Stimulated activated CD4-positive, alpha-beta T cell treated with anti-CD3 and anti-CD28 coated beads, Interleukin-2, amount 100 ng/mL, for 48 hours (primary cell): ENCODE measurements at regions not wholly inside any gene's neighbourhood (a gene's known extent, or its start where the extent isn't known, plus 50 kb on each side); places are given as distances from the start of the nearest gene placed in this dataset.
"Not testable (repeated sequence)": the region's sequence is repeated elsewhere in the genome, so short reads cannot be mapped to it uniquely, and the experiment has no call there.

Experiments
- DNase-seq, 2 donors: peaks; one replicate each; pipeline ENCODE4 v3.0.0-alpha.2; 2020

DNA sequence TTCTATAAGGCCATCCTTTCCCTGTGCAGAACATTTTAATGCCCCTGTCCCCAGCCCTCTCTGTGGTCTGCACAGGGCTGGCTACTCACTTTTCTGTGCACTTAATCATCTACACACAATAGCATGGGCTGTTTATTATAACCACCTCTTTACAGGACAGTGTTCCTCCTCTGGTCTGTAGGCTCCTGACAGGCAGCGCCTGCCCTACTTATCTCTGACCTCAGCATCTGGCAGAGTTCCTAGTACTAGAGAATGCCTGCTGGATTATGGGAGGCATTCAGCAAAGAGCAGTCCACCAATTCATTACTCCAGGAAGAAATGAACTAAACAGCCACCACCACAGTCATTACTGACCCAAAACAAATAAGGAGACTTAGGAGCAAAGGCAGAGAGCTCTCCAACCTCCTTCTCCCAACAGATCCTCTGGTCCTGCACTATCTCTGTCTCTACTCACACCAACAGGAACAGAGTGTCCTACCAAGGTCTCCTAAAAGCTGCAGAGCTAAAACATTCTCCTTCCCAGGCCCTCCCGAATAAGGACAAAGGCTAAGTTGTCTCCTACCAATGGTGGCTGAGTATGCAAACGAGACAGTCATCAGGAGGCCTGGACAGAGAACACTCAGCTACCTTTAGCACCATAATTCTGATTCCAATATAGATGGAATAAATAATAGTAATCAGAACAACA lies 279.2 kb downstream of the QDPR start:
- no peak for DNase-seq

DNA sequence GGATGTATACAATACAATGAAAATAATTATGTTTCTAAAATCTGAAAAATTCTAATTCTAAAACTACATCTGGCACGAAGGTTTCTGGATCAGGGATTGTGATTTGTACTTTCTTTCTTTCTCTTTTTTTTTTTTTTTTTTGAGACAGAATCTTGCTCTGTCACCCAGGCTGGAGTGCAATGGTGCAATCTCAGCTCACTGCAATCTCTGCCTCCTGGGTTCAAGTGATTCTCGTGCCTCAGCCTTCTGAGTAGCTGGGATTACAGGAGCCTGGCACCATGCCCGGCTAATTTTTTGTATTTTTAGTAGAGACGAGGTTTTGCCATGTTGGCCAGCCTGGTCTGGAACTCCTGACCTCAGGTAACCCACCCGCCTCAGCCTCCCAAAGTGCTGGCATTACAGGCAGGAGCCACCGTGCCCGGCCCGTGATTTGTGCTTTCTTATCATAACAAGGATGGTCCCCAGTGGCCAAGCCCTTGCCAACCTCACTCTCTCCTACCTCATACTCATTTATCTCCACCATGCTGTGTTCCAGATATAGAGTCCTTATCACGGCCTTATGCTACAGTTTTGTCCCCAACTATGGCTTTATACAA lies 279.9 kb downstream of the QDPR start:
- not testable (repeated sequence) for DNase-seq

DNA sequence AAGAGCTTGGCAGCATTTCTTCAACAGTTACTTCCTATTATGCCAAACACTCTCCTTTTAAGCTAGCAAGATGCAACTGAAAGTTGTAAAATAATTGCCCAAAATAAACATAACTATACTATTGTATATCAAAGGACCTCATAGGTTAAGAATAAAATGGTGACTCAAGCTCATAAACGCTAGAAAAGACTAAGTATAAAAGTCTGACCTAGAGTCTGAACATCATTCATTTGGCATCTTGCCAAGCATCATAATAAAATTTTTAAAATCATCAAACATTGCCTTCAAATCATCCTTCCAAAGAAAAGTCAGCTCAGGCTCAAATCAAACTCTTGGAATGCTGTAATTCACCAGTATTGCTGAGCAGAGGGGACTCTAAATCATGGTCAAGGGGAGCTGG lies 281.2 kb downstream of the QDPR start:
- DNase-seq, result no peak

DNA sequence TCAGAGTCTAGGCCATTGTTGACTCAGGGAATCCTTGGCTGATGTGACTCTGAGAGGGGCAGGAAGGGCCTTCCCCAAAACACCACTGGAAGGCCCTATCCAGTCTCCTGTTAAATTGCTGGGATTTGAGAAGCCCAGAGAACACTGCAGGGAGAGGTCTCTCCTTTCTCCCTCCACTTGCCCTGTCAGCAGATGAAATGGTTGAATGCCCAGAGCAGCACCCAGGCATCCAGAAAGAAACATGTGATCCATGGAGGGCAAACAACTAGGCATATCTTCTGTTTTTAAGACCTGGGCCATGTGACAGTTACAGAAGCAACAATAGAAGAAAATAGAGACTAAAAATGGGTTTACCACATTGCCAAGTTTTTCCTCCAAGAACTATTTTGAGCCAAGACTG lies 291.1 kb downstream of the QDPR start:
- DNase-seq, result no peak

DNA sequence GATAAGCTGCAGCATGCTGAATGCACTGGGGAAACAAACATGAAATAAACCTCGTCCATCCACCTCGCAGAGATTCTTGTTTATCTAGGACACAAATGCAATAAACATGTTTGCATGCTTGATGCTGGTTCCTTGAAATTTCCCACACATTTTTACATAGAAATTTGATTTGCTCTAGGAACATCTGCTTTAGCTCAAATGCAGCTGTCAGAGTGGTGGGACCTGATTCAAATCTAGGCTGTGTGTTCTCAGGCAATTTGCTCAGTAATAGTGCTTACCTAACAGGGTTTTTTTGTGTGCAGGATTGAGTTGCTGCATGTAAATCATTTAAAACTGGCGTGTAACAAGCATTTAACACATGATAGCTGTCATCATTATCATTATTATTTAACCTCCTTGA lies 293.1 kb downstream of the QDPR start:
- DNase-seq, result no peak

DNA sequence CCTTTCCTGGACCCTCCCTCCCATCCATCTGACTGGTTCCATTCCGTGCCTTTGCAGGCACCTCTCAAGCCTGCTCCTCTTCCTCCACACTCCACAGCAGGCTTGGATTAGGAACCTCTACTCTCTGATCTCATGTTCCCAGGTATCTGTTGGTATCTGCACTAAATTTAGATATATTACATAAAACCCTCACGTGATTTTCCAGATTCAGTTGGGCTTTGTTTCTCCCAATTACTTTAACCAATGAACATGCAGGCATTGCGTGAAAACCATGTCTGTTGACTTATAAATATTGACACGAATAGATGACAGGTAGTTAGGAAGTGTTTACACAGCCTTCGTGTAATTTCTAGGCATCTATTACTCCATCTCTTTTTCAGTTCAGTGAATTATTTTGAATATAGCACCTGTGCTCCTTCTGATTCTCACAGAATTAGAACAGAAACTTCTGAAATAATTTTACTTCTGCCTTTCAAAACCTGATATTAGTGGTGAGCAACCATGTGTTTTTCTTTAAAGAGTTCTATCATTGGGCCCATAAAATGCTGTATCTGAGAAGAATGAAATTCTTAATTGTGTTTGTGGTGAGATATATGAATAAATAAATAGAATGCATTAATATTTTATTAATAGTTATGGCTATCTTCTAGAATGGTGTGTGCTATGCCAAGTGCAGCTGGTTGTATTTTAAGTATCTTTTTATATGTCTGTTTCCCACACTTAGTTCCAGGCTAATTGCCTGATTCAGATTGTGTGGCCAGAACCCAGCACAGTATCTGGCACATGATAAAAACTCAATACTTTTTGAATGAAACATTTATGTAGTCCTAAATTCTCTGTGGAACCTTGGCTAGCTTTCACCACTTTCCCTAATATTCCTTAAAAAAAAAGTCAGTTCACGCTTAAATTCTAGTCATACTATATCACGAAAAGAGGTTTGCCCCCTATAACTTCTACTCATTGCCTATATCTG lies 304.8 kb downstream of the QDPR start:
- DNase-seq, result no peak

DNA sequence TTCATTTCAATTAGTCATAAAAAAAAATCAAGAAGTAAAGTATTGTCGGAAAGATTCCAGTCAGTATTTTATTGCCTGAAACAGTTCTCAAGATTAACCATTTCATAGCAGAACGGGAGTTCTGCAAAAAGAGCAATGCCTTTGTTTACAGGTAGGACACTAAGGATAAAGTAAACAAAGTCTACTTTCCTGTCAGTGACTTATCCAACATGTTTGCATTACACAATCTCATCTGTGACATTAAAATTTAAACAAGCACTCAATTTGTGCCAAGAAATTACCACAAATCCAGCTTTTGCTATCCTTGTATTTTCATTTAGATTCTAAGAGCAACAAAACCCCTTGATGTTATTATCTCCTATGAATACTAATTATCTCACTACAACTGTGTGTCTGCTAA lies 306.5 kb upstream of the LDB2 start:
- DNase-seq, result no peak

DNA sequence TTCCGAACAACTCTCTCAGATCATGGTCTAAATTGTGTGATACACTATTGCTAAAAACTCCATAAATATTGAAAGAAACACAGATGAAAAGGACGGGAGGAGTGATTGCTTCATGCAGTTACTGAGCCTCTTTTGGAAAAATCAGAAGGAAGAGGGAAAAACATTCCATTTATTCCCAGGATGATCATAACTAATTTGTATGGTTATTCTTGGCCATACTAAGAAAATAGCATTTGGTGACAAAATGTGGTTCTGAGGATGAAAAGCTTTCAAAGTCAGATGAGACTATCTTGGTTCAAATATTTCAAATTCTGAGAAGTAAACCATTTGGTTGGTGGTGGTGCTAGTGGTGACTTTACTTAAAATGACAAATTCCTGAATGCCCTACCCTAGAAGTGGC lies 305.4 kb upstream of the LDB2 start:
- no peak for DNase-seq

DNA sequence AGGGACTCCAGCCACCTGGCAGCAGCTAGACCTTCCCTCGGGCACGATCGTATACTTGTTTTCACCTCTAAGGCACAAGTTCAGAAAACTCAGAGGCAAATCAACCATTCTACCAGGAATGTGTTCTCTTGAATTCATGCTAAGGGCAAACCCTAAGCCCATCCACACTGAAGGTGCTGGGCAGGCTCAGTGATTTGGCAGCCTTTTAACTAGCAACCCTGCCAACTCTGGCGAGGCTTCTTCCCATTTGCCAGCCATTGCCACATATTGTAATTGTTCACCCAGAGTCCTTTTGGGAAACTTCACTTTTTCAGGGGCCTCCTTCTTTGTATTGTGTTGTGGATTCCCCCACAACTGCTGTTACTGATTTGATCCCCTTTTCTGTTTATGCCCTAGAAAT lies 298.6 kb upstream of the LDB2 start:
- no peak for DNase-seq

DNA sequence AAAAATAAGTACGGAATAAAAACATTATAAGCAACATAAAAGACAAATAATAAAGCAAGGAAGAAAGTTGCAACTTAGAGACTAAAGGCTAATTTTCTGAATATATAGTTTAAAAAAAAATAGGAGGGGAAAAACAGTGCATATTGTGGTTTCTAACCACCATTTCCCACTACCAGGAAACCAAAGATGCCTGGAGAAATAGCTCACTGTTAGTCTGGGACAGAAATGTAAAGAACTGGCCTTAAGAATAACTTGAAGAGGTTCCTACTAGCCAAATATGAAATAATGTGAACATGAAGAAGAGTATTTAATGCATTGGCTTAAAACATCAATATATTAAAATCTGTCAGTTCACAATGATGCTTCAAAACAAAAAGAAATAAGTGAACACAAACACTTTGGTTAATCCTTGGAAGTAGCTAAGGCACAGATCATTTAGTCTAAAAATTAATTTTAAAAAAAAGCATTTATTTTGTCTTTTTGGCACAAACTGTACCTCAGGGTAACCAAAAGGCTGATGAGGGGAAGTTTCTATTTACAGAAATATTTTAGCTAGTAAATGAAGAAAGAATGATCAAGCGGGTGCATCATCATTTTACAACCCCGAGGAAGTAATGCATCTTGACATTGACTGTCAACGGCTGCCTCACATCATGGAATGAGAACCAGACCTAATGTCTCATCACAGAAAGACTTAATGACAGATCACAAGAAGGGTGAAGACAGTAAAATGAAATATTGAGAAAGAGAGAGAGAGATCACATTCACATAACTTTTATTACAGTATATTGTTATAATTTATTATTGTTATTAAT lies 297.2 kb upstream of the LDB2 start:
- no peak for DNase-seq

DNA sequence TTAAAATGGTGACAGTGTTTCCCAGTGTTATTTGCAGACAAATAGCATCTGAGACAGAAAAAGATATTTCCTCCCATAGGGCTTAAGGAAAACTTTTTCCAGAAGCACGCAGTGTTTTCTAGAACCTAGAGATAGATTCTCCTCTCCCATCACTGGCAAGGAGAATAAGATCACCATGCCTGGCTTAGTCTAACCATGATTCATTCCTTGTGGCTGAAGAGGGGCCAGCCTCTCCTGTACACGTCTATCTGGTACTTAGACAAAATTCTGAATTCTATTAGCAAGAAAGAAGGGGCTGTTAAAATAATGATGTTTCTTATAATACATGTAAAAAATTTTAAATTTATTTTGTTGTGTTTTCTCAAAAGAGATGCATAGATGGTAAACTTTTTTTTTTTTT lies 296.1 kb upstream of the LDB2 start:
- no peak for DNase-seq

DNA sequence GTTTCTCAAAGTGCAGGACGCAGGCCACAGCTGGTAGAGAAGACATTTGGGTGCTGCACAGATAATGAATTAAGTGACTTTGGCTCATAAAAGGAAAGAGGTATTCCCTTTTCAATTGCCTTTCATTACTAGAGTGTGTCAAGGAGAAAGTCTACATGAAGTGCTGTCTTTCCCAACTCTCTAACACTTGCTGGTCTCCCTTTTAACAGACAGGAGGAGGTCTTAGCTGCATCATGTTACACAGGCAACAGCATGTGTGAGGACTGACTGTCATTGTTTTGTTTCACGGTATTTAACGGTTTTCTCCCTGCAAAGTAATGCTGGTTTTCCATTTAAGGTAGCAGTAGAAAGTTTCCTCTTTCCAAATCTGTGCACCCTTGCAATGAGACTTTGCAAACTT lies 291.3 kb upstream of the LDB2 start:
- no peak for DNase-seq

DNA sequence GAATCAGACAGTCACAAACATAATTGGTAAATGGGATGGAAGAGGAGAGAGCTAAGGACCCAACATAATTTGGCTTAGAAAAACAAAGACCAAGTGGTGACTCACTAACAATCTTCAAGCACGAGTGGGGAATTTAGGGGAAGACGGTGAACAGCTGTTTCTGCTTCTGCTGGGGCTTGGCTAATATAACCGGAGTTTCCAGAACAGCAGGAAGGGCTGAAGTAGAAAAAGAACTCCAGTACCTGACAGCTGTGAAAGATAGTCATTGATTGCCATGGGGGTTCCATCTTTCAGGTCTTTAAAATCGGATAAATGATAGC lies 290.9 kb upstream of the LDB2 start:
- DNase-seq, result no peak

DNA sequence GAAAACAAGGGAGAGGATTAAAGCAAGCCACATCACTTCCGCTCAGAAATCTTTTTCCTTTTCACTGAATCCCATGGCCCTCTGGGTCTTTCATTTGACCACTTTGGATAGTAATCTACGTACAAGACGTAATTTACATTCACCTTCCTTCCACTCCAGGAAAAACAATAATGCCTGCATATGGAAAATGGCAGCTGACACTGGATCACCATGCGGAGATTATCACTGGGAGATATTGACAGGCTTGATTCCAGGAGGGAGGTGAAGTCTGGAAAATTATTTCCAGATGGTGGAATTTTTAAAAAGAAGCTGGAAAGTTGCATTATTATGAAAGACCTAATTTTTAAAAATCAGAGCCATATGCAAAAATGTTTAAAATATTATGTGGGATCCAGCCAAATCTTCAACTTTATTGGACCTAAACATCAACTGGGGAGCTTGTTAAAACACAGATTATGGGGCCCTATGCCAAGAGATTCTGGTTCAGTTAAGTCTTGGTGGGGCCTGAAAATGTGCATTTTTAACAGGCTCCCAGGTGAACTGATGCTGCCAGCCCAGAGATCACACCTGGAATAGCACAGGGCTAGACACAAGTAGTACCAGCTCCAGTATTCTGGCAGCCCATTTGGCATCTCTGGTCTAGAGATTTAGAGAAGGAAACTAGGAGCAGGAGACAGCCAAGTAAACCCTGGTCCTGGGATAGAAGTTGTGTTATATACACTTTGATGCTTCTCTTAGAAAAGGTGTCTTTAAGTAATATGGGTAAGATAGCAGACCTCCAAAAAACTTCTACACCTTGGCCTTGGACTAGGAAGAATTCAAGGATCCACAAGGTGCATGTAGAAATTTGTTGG lies 290.3 kb upstream of the LDB2 start:
- no peak for DNase-seq

DNA sequence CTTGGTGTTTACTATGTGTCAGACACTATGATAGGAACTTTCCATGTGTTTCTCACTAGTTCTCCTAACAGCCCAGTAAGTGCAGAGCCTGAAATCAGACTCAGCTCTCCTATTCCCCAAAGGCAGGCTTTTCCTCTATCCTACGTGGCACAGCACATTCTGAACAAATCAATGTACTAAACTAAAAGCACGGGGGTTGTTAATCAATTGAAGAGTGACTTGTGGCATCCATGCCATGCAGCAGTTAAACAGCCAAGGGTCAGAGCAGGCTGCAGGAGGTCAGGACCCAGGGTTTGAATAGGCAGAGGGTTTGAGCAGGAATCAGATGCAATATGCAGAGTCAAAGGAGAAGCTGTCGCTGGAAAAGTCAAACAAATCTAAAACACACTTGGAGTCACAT lies 289.7 kb upstream of the LDB2 start:
- DNase-seq, result no peak

DNA sequence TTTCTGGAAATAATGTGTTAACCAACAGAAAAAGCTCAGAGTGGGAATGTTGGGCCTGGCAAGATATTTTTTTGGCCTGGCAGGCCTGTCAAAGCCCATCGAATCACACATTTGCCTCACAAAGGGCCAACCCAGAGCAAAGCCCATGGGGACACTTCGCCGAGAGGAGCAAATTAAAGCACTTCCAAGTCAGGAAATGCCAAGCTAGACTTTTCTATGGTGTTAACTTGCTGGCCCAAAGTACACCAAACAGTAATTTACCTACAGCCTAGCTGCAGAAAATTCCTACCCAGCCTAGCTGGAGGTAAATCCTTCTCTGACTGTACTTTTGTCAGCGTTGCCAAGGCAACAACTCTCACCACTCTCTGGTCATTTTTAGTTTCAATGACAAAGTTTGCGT lies 288.6 kb upstream of the LDB2 start:
- no peak for DNase-seq

DNA sequence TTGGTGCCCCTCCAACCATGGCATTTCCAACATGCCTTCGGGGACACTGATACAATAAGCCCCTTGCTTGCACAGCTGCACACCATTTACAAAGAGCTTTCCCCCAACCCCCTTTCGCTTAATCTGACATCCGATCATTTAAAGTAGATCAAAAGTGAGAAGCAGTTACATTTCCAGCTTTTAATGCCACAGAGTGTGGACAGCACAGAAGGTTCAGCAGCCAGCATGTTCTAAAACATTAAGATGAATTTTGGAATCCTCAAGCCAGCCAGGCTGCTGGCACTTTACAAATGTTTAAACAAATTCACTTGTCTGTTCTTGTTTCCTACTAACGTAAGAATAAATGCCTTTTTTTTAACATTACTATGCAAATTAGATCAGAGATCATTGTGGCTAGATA lies 284.4 kb upstream of the LDB2 start:
- no peak for DNase-seq

DNA sequence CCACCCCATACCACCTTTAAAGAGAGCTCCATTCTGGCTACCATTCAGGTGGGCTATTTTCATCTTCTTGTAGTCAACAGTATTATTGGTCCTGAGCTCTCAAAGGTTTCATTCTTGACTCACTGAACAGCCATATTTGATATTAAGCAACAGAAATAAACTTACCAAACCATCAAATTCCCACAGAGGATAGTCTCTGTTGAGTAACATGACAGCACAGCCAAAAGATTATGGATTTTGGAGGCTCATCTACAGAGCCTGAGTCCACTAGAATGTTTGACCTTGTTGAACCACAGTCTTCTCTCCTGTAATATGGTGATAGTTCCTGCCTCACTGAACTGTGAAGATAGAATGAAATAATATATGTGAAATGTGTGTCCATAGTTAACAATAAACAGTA lies 276.3 kb upstream of the LDB2 start:
- no peak for DNase-seq

DNA sequence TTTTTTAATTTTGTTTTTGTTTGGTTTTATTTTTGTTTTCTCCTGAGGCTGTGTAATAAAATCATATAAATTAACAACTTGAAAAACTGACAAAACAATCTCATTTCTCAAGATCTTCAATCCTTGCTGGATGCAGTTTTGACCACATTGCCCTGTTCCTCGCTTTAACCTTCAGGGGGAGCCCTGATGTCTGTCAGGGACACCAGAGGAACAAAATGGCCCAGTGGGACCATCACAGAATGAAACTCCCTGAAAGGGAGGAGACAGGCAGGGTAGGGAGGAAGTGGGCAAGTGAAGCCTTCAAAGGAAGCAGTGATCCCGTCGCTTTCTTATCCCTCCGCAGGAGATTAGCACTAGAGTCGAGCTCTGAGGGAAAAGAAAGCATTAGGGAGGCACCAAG lies 274.9 kb upstream of the LDB2 start:
- DNase-seq, result no peak

DNA sequence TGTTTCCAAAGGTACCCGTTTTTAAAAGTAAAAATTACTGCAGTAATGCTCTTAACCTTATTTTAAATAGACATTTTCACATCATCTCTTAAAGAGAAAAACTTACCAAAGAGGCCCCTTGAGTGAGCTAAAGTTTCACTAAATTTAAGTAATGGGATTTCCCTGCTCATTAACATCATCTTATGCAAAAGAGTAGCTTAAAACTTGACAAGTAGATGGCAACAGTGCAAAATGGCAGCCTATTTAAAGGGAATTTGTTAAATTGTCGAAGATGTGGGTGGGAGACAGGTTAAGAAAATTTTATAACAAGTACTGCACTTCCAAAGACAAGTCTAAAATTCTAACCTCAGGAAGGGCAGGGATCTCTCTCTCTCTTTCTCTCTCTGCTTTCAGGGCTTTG lies 271.7 kb upstream of the LDB2 start:
- DNase-seq, result no peak

DNA sequence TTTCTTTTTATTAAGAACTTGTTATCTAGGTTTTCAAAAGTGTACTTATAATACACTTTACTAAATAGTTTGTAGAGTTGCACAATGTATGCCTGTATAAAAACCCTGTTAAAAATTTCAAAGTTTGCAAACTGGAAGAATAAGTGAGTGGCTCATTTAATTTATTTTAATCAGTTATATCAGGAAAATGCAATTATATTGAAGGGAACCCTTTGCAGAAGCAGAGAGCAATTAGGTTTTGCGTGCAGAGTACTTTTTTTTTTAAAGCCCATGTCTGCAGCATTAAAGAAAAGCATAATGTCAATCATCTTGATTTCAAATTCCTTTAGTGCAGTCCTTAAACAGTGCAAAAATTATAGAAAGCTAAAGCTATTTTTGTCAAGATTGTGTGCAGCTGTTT lies 271.3 kb upstream of the LDB2 start:
- DNase-seq, result no peak

DNA sequence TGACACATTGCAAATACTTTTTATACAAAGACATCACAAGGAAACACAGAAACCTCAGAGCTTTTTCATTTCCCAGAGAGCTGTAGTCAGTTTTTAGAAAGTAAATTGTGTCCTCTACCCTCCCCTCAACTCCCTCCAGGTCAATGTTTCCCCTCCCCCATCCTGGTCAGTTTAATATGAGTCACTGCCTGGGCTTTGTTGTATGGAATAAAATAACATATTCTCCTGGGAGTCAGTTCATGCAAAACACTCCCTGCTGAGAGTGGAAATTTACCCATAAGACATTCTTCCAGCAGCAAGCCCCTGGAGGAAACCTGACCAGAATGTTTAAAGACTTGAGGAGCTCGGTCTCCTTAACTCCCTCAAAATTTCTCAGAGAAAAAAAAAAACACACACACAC lies 270.1 kb upstream of the LDB2 start:
- no peak for DNase-seq
